ENCODE measurements at regions not wholly inside any gene's neighbourhood (a gene's known extent, or its start where the extent isn't known, plus 50 kb on each side); places are given as distances from the start of the nearest gene placed in this dataset.

- TF ChIP-seq CEBPB (IDR thresholded peaks at IDR 0.05): no peak
- no peak for TF ChIP-seq CTCF (IDR thresholded peaks at IDR 0.05)
- no peak for TF ChIP-seq POLR2A (IDR thresholded peaks at IDR 0.05; ENCODE audit: low read length)
- TF ChIP-seq MAX (IDR thresholded peaks at IDR 0.05): no peak
- TF ChIP-seq HMGXB4 (CRISPR knock-in tag; IDR thresholded peaks at IDR 0.05; ENCODE audit: borderline replicate concordance): no peak
Measured at GRCh38 chr5:16321284-16321683, 141.7 kb upstream of the MARCHF11 start.
